Activated CD8-positive, alpha-beta memory T cell treated with anti-CD3 and anti-CD28 coated beads, Interleukin-2, amount 50 U/mL, for 4 hours (primary cell): ENCODE measurements at regions not wholly inside any gene's neighbourhood (a gene's known extent, or its start where the extent isn't known, plus 50 kb on each side); places are given as distances from the start of the nearest gene placed in this dataset.
"Not testable (repeated sequence)": the region's sequence is repeated elsewhere in the genome, so short reads cannot be mapped to it uniquely, and the experiment has no call there.

Source experiments
- DNase-seq: peaks from one replicate; pipeline ENCODE4 v3.0.0-alpha.2; 2020

- no peak for DNase-seq
Measured at GRCh38 chr13:24563087-24563486, 50.5 kb upstream of the PARP4 start.

- DNase-seq, result not testable (repeated sequence)
Measured at GRCh38 chr13:24563971-24564370, 51.4 kb upstream of the PARP4 start.

GRCh38 chr13:24564881-24565280 is 52.3 kb upstream of the PARP4 start:
- DNase-seq, result no peak

DNA sequence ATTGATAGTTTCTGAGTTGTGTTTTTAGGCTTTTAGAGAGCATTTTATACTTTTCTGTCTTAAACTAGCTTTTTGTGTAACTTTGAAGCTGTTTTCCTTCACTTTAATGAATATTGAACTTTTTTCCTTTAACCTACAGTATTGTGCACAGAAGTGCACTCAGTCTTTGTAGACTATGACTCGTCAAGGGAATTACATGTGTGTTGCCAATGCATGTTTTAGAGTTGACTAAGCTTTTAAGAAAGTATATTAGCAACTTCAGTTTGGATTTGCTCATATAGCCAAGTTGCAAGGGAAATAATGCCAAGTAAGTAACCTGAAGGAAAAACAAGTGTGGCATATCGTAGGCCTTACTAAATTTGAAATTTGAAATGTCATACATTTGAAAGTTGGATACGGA is 55.0 kb upstream of the PARP4 start:
- not testable (repeated sequence) for DNase-seq

DNA sequence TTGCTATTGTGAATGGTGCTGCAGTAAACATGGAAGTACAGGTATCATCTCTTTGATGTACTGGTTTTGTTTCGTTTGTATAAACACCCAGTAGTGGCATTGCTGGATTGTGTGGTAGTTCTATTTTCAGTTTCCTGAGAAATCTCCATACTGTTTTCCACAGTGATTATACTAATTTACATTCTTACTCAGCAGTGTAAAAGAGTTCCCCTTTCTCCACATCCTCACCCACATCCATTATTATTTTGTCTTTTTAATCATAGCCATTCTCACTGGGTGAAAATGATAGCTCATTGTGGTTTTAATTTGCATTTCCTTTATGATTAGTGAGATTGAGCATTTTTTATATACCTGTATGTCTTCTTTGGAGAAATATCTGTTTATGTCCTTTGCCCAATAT is 62.3 kb upstream of the PARP4 start:
- no peak for DNase-seq

DNA sequence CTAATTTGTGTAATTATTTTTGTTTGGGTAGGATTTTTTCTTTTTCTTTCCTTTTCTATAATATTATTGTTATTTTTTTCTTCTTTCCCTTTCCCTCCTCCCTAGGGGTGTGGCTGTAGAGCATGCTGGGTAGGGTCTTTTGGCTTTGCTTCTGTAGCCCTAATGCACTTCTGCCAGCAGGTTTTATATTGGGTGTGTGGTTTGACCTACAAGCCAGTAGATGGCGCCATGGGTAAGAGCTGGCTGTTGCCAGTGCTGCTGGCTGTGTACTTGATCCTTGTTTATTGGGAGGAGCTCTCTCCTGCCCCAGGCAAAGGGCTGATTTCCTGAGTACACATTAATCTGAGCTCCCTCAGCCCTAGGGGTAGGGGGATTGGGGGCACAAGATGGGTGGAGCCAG is 67.7 kb upstream of the PARP4 start:
- DNase-seq, result not testable (repeated sequence)

DNA sequence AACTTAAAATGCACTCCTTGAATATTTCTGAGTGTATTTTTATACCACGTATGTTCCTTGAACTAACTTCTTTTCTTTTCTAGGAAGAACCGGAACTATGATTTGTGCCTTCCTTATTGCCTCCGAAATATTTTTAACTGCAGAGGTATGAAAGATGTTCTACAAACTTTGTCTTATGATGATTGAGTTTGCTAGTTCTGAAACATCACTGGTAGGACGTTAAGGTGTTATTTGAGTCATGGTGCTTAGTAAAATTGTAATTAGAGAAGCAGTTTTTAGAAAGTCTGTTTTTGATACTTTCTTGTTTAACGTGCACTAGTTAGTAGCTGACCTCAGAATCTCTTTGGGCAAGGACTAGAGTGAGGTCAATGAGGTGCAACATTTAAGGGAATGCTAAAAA is 69.0 kb upstream of the PARP4 start:
- DNase-seq, result not testable (repeated sequence)

GRCh38 chr13:24591697-24592096 is 79.1 kb upstream of the PARP4 start:
- DNase-seq, result not testable (repeated sequence)

- DNase-seq, result not testable (repeated sequence)
Measured at GRCh38 chr13:24597906-24598670, 82.1 kb upstream of the ATP12A start.

DNA sequence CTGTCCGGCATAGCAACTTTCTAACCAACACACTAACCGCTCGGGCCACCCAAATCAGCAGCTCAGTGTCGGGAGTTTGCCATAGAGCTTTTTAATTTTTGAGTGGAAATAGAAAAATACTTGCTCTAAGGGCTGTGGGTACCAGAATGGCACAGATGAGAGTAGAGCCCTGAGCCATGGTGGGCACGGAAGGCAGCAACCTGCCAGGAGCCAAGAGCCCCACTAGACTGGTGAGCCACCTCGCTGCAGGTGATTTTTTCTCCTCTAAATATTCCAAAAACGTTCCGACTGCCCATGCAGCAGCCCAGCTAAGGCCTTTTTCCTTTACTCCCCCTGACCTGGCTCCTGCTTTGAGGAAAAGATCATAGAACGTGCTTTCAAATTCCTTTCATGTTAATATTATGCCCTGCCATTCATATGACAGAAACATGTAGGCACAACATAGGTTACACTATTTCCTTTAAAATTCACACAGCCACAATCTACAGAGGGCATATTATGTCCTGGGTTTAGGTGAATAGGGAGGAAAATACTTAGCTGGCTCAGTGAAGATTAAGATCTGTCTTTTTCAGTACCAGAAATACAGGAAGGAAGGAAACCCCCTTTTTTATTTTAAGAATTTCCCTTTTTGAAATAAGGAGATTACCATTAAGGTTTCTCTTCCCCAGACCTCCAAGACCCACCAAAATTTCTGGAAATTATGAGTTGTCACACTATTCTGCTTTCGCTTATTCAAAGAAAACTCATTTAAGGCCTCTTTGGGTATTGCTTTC is 81.0 kb upstream of the ATP12A start:
- not testable (repeated sequence) for DNase-seq

GRCh38 chr13:24605923-24606372 is 74.3 kb upstream of the ATP12A start:
- DNase-seq, result no peak

DNA sequence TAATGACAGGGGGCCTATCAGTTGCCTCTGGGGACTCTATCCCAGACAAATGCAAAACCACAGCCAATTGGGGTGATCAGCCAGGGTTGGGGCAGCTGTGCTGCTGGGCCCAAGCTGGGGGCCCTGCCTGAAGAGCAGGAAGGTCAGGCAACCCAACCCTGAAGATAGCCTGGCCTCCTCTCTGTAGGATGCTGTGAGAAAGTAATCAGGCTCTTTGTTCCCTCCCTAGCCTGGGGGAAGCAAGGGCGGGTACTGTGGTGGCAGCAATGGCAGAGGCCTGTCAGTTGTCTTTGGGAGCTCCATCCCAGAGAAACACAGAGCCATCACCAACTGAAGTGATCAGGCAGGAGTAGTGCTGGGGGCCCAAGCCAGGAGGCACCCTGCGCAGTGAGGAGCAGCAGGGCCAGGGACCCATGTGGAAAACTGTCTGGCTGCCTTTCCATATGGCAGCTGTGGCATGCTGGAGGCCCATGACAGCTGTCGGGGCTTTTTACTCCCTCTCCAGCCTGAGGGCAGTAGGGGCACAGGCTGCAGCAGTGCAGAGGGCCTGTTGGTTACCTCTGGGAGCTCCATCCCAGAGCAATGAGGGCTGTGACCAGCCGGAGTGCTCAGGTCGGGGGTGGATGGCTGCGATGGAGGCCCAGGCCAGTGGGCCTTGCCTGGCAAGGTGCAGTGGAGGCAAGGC is 73.6 kb upstream of the ATP12A start:
- DNase-seq, result no peak

- DNase-seq, result no peak
Measured at GRCh38 chr13:24610956-24611355, 69.3 kb upstream of the ATP12A start.

GRCh38 chr13:24612726-24613125 is 67.5 kb upstream of the ATP12A start:
- no peak for DNase-seq

- DNase-seq, result no peak
Measured at GRCh38 chr13:24613128-24613527, 67.1 kb upstream of the ATP12A start.

DNA sequence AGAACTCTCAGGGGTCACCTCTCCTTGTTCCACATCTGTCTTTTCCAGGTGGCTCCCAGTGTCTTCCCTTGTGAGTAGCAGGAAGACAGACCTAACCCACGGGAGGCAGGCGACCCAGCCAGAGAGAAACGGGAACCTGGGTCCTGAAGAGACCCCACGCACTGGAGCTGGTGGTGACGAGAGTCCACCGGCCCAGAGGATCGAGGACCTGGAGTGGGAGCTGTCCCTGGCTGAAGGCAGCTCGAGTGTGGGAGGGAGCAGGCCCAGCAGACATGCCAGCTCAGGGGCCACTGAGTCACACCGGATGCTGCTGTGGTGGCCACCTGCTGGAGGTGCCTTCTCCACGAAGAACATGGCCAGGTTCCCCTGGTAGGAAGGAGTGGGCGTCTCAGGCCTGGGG is 66.5 kb upstream of the ATP12A start:
- DNase-seq, result no peak

GRCh38 chr13:24614306-24615080 is 65.7 kb upstream of the ATP12A start:
- no peak for DNase-seq

- no peak for DNase-seq
Measured at GRCh38 chr13:24615114-24615513, 65.1 kb upstream of the ATP12A start.

DNA sequence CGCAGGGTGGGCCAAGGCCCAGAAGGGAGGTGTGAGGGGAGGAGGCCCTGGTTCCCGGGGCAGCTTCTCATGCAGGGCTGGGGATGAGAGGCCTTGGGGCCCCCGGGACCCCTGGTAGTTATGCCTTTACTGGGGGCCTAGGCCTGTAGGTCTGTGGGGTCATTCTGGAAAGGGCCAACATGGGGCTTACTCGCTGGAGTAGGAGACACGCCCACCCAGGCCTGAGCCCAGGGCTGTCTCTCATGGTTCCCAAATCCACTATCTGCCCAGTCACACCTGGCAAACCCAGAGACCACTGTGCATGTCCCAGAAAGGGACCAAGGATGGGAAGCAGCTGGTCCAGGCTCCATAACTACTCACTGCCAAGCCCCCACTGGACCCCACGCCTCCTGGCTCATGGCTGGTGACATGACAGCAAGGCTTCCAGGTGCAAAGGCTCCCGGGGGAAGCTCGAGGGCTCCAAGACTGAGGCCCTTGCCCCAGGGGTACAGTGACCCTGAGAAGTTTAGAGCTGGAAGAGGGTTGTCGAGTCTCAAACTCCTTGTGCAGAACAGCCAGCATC is 64.2 kb upstream of the ATP12A start:
- DNase-seq, result no peak

GRCh38 chr13:24616514-24616913 is 63.7 kb upstream of the ATP12A start:
- DNase-seq, result no peak

DNA sequence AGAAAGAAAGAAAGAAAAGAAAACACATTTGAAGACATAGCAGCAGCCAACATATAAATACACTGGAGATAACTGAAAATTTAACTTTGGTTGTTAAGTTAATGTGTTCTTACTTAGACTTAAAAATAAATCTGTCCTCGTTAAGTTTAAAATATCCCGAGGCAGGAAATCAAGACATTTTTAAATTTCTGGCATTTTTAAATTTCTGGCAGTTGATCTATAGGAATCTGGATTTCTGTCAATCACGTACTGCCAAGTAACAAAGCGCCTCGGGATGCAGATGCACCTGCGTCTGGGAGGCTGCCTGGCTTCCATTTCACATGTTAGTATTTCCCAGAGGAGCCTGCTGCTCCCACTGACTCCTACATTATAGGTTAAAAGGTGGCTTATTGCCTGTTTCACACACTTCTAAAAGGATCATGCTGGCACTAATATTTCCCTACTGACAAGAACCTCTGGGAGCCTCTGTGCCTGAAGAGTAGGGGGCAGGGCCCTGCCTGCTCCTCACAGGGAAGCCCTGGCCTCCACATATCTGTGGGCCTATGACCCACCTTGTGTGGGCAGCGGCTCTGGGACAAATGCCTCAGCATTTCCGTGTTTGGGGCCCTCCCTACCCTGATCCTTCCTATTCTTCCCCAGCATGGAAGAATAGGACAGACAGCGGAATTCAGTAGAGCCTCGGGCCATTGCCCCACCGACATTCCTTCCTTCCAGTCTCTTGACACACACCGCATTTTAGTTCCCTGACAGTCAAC is 62.8 kb upstream of the ATP12A start:
- DNase-seq, result no peak
